ENCODE measurements at regions not wholly inside any gene's neighbourhood (a gene's known extent, or its start where the extent isn't known, plus 50 kb on each side); places are given as distances from the start of the nearest gene placed in this dataset.

GRCh38 chr10:3016016-3016415 is 51.3 kb upstream of the PFKP start:
- DNase-seq (ENCODE audit: low spot score), result no peak
- no peak for TF ChIP-seq CTCF (conservative IDR thresholded peaks at IDR 0.05; ENCODE audit: low read depth)
- H3K27ac ChIP-seq, result no peak overlapping the region
- ChIA-PET CTCF (no interaction called here), POLR2A (ENCODE audit: low non-redundant PET) (no interaction called here)

GRCh38 chr10:3014968-3015367 is 52.4 kb upstream of the PFKP start:
- ChIA-PET POLR2A (ENCODE audit: low non-redundant PET) (no interaction called here), CTCF (interaction anchor here (0.6 kb wide), 1 partner anchor 11 kb away, joined by 3 read pairs; no protein-coding TSS in a partner anchor)
- TF ChIP-seq CTCF (conservative IDR thresholded peaks at IDR 0.05; ENCODE audit: low read depth), result no peak
- no peak overlapping the region for H3K27ac ChIP-seq
- DNase-seq (ENCODE audit: low spot score), result no peak

GRCh38 chr10:3012223-3012622 is 55.1 kb upstream of the PFKP start:
- TF ChIP-seq CTCF (conservative IDR thresholded peaks at IDR 0.05; ENCODE audit: low read depth), result no peak

GRCh38 chr10:3010816-3011460 is 56.4 kb upstream of the PFKP start:
- TF ChIP-seq CTCF (conservative IDR thresholded peaks at IDR 0.05; ENCODE audit: low read depth), result no peak
- no peak overlapping the region for H3K27ac ChIP-seq
- ChIA-PET POLR2A (ENCODE audit: low non-redundant PET) (no interaction called here), CTCF (interaction anchor here (1.0 kb wide), 1 partner anchor 82 kb away, joined by 3 read pairs; no protein-coding TSS in a partner anchor)
- DNase-seq (ENCODE audit: low spot score), result peak; percentile 23

More at GRCh38 chr10:3012223-3012622, 55.1 kb upstream of the PFKP start:
- CTCF ChIA-PET, result no interaction called here
- POLR2A ChIA-PET (ENCODE audit: low non-redundant PET), result no interaction called here
- no peak for DNase-seq (ENCODE audit: low spot score)
- H3K27ac ChIP-seq, result no peak overlapping the region

- POLR2A ChIA-PET (ENCODE audit: low non-redundant PET), result no interaction called here
- TF ChIP-seq CTCF (conservative IDR thresholded peaks at IDR 0.05; ENCODE audit: low read depth), result no peak
- H3K27ac ChIP-seq, result no peak overlapping the region
- no peak for DNase-seq (ENCODE audit: low spot score)
- CTCF ChIA-PET, result no interaction called here
Observed at GRCh38 chr10:3010334-3010733, 57.0 kb upstream of the PFKP start.

- no peak for TF ChIP-seq CTCF (conservative IDR thresholded peaks at IDR 0.05; ENCODE audit: low read depth)
- ChIA-PET POLR2A (ENCODE audit: low non-redundant PET) (no interaction called here), CTCF (no interaction called here)
- H3K27ac ChIP-seq, result no peak overlapping the region
- DNase-seq (ENCODE audit: low spot score), result no peak
Observed at GRCh38 chr10:3009341-3009740, 58.0 kb upstream of the PFKP start.
